HG03432 (cell line): ENCODE measurements at regions not wholly inside any gene's neighbourhood (a gene's known extent, or its start where the extent isn't known, plus 50 kb on each side); places are given as distances from the start of the nearest gene placed in this dataset.

Experiments
- ATAC-seq: cut with Tn5 transposase; IDR thresholded peaks from one replicate; pipeline ENCODE4 v1.9.1; 2021; ENCODE audit warnings: mild to moderate bottlenecking, moderate library complexity; ENCODE audit not compliant: unreplicated experiment

DNA sequence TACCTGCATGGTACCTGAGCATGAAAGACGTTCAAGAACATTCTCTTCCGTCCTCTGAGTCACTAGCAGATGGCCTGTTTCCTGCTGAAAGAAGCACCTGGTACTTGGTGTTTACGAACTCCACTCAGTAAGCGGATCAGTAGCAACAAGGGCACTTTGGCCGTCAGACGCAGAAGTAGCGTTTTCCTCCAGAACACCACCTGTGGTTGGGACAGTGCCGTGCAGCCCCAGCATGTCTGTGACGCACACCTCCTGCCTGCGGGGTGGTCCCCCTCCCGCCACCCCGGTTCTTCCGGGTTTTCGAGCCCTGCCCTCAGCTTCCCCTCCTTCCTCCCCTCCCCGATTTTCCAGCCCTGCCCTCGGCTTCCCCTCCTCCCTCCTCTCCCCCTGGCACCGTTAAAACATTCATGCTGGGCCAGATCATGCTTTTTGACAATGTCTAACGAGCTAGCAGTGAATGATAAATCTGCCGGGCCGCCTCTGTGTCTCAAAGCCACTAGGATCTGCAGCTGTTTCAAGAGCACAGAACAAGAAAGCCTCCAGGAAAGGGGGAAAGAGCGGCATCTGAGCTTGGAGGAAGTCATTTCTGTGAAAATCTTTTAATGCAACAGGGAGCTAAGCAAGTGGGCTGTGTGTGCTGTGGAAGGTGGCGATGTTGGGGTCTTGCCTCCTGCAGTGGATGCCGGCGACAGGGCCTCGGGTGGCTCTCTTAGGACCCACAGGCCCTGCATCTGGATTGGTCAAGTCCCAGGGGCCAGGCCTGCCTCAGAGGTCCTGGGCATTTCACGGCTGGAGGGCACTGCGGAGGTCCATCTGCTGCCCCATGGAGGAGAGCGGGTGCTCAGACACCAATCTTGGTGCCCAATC lies 207.9 kb downstream of the ERMARD start:
- ATAC-seq = peak; percentile 59

DNA sequence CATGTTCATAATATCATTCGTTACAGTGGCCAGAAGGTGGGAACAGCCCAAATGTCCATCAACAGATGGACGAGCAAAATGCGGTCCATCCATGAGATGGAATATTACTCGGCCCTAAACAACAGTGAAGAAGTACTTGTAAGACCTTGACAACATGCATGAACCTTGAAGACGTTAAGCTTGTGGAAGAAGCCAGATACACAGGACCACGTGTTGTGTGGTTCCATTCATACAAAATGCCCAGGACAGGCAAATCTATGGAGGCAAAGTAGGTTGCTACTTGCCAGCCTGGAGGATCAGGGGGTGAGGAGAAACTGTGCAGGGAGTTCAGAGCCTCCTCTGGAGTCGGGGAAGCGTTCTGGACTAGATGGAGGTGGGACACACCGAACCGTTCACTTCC lies 207.1 kb downstream of the ERMARD start:
- no peak for ATAC-seq

DNA sequence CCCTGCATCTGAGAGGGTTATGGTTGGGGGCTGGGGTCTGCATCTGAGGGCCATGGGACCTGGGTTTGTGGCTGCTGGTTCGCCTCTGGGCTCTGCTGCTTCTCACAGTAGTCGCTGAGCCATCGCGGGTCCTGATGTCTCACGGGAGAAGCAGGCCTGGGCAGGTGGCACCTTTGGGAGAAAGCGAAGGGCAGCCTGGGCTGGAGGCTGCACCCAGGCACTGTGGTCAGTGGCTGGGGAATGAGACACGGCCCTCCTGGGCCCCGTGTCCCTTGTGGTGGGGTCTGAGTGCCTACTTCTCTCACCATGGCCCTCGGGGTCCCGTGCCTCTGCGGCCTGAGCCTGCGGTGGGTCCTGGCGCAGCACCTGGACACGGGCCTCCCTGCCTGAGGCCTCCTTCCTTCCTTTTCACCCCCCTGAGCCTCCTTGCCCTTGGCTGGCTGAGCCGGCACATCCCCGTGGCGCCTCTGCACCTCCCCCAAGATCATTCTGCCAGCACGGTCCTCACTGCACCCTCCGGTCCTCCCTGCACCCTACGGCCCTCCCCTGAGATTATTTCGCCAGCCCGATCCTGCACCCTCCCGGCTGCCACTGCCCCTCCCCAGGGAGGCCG lies 206.0 kb downstream of the ERMARD start:
- ATAC-seq = no peak

DNA sequence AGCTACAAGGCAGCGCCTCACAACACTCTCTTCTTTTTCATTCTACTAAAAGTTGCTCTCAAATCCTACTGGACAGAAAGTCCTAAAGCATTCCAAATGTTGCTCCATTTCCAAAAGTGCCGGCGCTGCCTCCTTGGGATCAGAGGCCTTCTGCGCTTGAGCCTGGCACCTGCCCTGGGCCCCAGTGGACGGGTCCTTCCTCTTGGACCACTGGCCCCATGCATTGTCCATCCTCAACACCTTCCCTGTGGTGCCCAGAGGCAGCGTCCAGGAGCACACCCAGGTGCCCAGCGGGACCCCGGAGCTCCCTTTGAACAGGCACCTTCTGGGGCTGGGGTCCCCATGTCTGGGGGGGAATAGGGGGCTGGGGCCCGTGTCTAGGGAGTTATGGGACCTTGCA lies 205.2 kb downstream of the ERMARD start:
- ATAC-seq = no peak

DNA sequence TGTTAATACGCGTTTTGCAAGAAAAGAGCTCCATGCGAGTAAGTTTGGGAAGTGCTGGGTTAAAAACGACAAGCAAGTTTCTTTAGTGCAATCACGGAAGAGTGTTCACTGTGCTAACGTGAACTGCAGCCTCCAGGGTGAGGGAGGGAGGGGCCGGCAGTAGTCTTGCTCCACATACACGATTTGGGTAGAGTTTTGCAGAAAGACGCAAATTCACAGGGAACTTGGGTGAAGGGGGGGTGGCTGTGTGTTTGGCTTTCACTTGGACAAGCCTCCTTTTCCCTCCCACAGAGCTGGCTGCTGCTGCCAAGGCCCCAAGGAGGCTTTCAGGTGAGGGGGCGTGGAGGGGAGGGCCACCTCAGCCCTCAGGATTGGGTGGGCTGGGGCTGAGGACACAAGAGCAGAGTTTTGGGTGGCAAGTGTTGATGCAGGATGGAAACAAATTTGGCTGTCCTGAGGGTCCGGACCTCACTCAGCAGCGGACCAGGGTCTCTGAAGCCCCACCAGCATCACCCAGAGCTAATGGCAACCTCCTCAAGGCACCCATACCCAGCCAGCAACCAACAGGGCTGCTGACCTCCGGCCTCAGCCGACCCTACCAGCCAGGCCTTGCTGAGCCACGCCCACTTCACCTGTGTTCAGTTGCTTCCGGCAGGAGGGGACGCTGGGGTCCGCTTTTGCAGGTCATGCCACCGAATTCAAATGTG lies 204.5 kb downstream of the ERMARD start:
- ATAC-seq = no peak

DNA sequence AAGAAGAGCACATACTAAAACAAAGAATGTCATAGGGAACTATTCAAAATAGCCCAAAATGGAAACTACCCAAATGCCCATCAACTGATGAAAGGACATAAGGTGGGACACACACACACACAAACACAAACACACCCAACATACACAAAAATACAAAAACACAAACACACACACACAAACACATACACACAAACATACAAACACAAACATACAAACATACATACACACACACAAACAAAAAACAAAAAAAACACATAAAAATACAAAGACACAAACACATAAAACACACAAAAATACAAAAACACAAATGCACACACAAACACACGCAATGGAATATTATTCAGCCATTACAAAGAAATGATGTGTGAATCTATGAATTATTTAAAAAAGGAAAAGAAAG lies 203.6 kb downstream of the ERMARD start:
- ATAC-seq = no peak

DNA sequence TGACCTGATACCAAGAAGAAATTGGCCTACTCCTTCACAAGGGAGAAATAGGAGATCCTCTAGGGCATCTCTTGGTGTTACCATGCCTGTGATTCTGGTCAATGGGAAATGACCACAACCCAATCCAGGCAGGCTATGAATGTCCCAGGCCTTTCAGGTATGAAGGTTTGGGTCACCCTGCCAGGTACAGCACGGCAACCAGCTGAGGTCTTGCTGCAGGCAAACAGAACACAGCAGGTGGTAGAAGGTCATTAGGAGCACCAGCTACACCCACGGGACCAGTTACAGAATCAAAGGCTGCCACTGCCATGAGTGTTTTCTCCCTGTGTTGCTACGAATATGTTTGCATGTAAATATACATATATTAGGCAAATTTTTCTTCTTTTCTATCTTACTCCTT lies 202.3 kb downstream of the ERMARD start:
- no peak for ATAC-seq

DNA sequence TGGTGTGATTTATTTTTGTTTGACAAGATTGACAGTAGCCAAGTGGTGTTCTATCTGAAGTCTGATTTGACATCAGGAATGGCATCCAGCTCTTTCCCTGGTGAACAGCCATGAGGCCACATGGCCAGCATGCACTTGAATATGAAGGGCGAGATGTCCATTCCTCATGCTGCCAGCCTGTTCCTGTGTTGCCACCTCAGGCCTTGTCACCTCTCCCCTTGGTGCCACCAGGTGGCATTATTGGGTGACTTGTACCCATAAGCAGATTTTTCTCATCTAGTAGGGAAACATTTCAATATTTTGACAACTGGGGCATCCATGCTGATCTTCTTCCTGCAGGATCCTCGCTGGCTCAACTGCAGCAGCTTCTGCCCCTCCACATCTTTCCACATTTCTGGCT lies 199.1 kb downstream of the ERMARD start:
- ATAC-seq = no peak

DNA sequence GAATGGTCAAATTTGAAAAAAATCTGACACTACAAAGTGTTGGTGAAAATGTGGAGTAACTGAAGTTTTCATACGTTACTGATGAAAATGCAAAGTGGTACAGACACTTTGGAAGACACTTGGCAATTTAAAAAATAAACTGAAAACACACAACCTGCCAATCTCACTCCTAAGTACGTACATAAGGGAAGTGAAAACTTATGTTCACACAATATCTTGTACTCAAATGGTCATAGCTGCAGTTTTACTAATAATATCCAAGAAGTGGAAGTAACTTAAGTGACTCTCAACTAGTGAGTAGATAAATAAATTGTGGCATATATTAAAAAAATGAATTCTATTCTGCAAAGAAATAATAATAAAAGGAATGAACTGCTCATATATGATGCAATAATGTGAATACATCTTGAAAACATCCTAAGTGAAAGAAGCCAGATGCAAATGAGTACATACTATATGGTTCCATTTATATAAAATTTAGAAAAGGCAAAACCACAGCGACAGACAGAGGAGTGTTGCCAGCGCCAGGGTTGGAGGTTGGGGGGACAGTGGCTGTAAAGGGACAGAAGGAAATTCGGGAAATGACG lies 198.2 kb downstream of the ERMARD start:
- no peak for ATAC-seq

DNA sequence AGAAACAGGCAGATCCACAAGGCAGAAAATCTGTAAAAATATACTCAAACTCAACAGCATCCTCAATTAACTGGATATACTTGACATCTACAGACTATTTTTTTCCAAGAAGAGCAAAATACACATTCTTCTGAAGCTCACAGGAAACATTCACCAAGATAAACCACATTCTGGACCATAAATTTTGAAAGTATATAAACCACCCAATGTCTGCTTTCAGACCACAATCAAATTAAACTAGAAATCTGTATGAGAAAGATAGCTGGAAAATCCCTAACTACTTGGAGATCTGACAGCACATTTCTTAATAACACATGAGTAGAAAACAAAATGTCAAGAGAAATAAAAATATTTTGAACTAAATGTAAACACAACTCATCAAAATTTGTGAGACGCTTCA lies 195.5 kb downstream of the ERMARD start:
- no peak for ATAC-seq

DNA sequence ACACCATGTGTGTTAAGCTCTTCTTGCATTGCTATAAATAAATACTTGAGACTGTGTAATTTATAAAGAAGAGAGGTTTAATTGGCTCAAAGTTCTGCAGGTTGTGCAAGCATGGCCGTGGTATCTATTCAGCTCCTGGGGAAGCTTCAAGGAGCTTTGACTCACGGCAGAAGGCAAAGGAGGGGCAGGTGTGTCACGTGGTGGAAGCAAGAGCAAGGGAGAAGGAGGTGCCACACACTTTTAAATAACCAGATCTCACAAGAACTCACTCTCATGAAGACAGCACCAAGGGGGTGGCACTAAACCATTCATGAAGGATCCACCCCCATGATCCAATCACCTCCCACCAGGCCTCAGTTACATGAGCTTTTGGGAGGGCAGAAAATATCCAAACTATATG lies 193.7 kb downstream of the ERMARD start:
- ATAC-seq = no peak

DNA sequence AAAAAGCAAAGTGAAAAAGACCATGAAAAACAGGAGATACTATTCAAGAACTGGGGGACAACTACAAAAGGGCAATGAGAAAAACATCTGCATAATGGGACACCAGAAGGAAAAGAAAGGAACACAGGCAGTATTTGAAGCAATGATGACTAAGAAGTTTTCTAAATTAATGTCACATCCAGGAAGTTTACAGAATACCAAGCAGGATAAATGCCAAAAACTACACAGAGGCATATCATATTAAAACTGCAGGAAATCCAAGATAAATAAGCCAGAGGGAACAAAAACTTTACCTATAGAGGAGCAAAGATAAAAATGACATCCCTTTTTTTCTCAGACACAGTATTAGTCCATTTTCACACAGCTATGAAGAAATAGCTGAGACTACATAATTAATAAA lies 193.0 kb downstream of the ERMARD start:
- no peak for ATAC-seq

DNA sequence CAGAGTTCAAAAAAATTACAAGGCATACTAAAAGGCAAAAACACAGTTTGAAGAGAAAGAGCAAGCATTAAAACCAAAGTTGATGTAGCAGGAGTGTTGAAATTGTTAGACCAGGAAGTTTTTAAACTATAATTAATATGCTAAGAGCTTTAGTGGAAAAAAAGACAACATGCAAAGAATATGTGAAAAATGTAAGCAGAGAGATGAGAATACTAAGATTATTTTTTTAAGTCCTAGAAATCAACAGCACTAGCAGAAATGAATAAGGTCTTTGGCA lies 192.6 kb downstream of the ERMARD start:
- ATAC-seq = no peak

DNA sequence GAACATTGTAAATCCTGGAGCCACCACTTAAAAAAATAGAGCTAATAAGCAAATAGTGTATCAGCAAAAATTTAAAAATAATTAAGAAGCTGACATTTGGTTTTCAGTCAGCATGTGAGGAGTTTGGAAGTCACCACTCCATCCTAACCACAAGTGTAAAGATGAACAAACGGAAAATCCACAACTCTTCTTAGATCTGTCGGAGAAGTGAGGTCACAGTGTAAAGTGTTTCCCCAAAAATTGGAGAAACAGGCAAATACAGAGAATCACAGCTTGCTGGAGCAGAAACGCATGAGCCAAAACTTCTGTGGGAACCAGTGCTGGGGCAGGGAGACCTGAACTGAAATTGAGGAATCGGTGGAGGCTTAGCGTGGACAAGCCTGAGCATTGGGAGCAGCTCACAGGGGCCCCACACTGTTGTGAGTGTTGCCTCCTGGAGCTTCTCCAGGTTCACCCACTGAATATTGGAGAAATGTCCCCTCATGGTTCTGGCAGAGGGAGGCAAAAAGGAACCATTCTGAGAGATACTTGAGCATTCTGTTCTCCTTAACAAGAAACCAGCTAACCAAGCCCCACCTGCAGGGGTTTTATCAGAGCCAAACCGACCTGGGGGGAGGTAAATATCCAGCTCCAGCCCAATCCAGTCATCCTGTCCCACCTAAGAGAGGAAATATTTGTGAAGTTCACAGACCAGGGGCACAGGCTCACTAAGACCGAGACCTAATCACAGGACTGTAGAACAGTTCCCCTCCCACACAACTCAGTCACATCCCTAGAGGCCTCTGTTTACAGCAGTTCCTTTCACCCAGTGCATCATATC lies 192.0 kb downstream of the ERMARD start:
- ATAC-seq = no peak

DNA sequence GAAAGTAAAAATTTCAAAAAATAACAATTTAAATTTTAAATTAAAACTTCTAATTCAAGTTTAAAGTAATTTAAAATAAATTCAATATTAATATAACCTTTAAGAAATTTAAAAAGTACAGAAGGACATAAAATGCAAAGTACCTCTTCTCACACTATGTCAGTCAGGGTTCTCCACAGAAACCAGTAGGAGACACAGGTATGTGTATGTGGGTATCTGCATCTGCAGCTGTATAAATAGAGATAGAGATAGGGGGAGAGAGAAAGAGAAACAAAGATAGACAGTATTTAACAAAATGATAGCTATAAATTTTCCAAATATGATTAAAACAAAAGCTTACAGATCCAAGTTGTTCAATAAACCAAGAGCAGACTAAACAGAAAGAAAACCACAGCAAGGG lies 190.8 kb downstream of the ERMARD start:
- ATAC-seq = no peak

DNA sequence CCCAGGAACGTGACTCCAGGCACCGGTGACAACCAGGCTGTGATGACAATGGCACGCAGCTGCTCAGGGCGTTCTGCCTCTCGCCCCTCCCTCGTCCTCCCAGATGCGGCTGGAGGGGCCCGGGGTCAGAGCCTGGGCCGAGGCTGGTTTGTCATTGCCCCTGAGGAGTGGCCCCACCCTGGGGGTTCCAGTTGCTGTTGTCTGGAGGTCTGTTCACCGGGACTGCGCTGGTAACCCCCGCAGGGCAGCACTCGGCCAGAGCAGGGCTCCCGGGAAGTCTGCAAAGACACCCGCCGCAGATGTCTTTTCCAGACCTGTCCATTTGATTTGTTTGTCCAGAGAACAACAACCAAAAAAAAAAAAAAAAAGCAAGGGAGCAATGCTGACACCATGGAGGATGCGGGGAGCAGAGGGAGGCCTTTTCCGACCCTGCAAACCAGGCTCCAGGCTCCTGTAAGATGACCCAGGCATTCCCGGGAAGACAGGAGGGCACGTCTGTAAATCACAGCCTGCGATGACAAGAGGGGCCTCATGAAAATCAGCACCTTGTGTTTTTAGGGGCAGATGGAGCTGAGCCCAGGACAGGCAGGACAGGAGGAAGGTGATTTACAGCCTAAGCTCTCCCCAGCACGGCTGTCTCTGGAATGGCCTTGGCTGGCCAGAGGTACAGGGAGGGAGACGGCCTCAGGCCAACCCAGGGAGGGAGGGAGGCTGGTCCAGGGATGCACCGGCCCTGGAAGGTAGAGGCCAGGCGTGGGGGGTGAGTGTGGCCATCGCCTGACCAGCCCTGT lies 189.3 kb downstream of the ERMARD start:
- no peak for ATAC-seq

DNA sequence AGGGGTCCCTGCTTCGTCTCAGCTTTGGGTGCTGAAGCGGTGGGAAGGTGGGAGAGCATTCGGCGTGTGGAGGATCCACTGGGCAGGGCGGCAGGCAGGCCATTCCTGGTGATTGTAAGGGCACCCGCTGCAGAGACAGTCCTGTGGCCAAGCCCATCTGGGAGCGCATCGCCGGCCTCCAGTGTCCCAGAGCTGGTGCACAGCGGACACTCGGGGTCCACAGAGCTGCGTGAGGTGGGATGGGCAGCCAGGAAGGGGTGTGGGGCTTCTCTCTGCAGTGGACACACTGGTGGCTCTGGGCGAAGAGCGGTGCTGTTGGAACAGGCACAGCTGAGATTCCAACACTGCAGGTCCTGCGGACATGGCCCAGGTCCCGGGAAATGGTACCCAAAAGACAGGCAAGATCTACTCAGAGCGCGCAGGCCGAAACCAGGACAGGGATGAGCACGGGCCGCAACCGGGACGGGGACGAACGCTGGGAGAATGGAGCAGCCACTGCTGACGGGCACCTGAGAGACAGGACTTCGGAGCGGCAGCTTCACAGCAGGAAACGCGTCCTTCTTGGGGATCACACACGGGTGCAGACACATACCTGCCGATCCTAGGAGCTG lies 188.2 kb downstream of the ERMARD start:
- no peak for ATAC-seq

DNA sequence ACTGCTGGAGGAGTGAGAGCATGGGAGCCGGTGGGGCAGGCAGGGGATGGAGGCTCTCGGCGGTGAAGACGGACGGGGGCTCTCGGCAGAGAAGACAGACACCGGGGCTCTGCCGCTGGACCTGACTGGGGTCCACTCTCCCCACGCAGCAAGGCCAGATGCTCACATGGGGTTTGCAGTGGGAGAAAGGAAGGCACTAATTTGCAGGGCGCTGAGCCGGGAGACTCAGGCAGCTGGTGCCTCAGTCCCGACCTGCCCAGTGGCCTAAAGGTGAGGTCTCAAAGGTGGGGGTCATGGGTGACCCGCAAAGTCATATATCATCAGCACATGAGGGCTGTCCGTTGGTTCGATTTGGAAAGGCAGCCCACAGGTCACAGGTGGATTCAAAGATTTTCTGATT lies 187.3 kb downstream of the ERMARD start:
- ATAC-seq = no peak

DNA sequence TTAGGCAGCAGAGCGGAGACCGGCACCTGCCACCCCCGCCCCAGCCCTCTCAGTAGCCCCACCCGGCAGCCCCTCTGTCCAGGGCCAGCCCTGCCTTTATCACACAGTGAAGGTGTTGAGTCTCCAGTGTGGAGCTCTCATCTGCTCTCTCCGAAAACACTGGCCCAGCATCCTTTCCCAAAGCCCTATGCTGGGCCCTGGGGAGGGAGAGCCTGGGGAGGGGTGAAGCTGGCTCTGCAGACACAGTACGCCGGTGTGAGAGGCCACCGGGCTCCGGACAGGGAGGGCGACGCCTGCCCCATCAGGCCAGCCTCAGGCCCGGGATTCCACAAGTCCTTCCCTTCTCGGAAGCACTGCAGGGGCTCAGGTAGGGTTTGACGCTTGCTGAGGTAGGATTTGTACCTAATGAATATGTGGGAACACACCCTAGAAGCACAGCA lies 186.9 kb downstream of the ERMARD start:
- no peak for ATAC-seq
